Osteocyte (in vitro differentiated cells): ENCODE measurements at regions not wholly inside any gene's neighbourhood (a gene's known extent, or its start where the extent isn't known, plus 50 kb on each side); places are given as distances from the start of the nearest gene placed in this dataset.

Source experiments
- DNase-seq: peaks from one replicate; pipeline ENCODE4 v3.0.0; 2021; ENCODE audit warnings: mixed read lengths; ENCODE audit not compliant: unreplicated experiment; ENCODE audit errors: extremely low spot score
- H3K27ac Mint-ChIP-seq: one replicate; pipeline ENCODE4 v1.8.0; 2021; ENCODE audit warnings: mild to moderate bottlenecking, mixed read lengths; ENCODE audit not compliant: unreplicated experiment
- H3K27me3 Mint-ChIP-seq: one replicate; pipeline ENCODE4 v1.8.0; 2021; ENCODE audit warnings: mixed read lengths; ENCODE audit not compliant: unreplicated experiment
- H3K36me3 Mint-ChIP-seq: one replicate; pipeline ENCODE4 v1.8.0; 2021; ENCODE audit warnings: mixed read lengths; ENCODE audit not compliant: unreplicated experiment
- H3K4me1 Mint-ChIP-seq: one replicate; pipeline ENCODE4 v1.8.0; 2021; ENCODE audit warnings: mixed read lengths; ENCODE audit not compliant: unreplicated experiment
- H3K4me3 Mint-ChIP-seq: one replicate; pipeline ENCODE4 v1.8.0; 2021; ENCODE audit warnings: mild to moderate bottlenecking, moderate library complexity, mixed read lengths; ENCODE audit not compliant: unreplicated experiment
- H3K9me3 Mint-ChIP-seq: one replicate; pipeline ENCODE4 v1.8.0; 2021; ENCODE audit warnings: mixed read lengths; ENCODE audit not compliant: unreplicated experiment
- CTCF ChIP-seq: fragments of 200-600 bp; sonication (generic); IDR thresholded peaks from 2 replicates; pipeline ENCODE4 v1.5.0; 2021; ENCODE audit warnings: antibody characterized with exemption, mild to moderate bottlenecking, moderate library complexity

- Mint-ChIP-seq H3K27me3 (peaks cover 17% of the 10 kb centered on the region), H3K4me3 (no peak overlapping the region), H3K36me3 (no peaks in the 10 kb centered on the region), H3K4me1 (peaks cover 2% of the 10 kb centered on the region), H3K9me3 (no peaks in the 10 kb centered on the region), H3K27ac (no peak overlapping the region)
- DNase-seq = no peak
- TF ChIP-seq CTCF = no peak
Measured at GRCh38 chr2:217013926-217014325, 154.1 kb upstream of the TNP1 start.

- Mint-ChIP-seq H3K4me3 (no peak overlapping the region), H3K36me3 (no peaks in the 10 kb centered on the region), H3K9me3 (no peaks in the 10 kb centered on the region), H3K27ac (no peak overlapping the region), H3K27me3 (peaks cover 12% of the 10 kb centered on the region), H3K4me1 (peaks cover 4% of the 10 kb centered on the region)
- no peak for DNase-seq
- TF ChIP-seq CTCF = no peak
Measured at GRCh38 chr2:217011576-217011975, 151.7 kb upstream of the TNP1 start.

GRCh38 chr2:217010173-217010572 lies 150.3 kb upstream of the TNP1 start:
- no peaks in the 10 kb centered on the region for H3K36me3 Mint-ChIP-seq
- peaks cover 5% of the 10 kb centered on the region for H3K4me1 Mint-ChIP-seq
- DNase-seq = no peak
- no peaks in the 10 kb centered on the region for H3K9me3 Mint-ChIP-seq
- no peak overlapping the region for H3K27ac Mint-ChIP-seq
- peaks cover 12% of the 10 kb centered on the region for H3K27me3 Mint-ChIP-seq
- no peak overlapping the region for H3K4me3 Mint-ChIP-seq
- TF ChIP-seq CTCF = no peak

GRCh38 chr2:217008794-217009193 lies 148.9 kb upstream of the TNP1 start:
- Mint-ChIP-seq H3K4me3 (no peak overlapping the region), H3K27me3 (peaks cover 7% of the 10 kb centered on the region), H3K9me3 (no peaks in the 10 kb centered on the region), H3K36me3 (no peaks in the 10 kb centered on the region), H3K27ac (no peak overlapping the region), H3K4me1 (peaks cover 5% of the 10 kb centered on the region)
- DNase-seq = no peak
- TF ChIP-seq CTCF = no peak

GRCh38 chr2:217006217-217006616 lies 146.4 kb upstream of the TNP1 start:
- no peak for TF ChIP-seq CTCF
- no peak for DNase-seq
- Mint-ChIP-seq H3K36me3 (no peaks in the 10 kb centered on the region), H3K27ac (no peak overlapping the region), H3K4me1 (peaks cover 5% of the 10 kb centered on the region), H3K4me3 (no peak overlapping the region), H3K9me3 (no peaks in the 10 kb centered on the region), H3K27me3 (peaks cover 7% of the 10 kb centered on the region)
